GM12878 (cell line): ENCODE measurements at regions not wholly inside any gene's neighbourhood (a gene's known extent, or its start where the extent isn't known, plus 50 kb on each side); places are given as distances from the start of the nearest gene placed in this dataset.

Source experiments
- ATAC-seq: fragments of 200-7000 bp; cut with Tn5 transposase; 3 replicates; pipeline ENCODE4 v1.9.1; 2020; ENCODE audit warnings: mild to moderate bottlenecking, moderate library complexity
- BruUV-seq: library from RNA; stranded (reverse); fragments of 400-500 nt; replicated peaks from 2 replicates; lab custom pipeline; 2021; lab: Mats Ljungman, UMichigan
- CTCF ChIA-PET: fragments of 300-600 bp; sonication (Branson Sonifier 250); formaldehyde crosslinking; extraction: SDS; loops from one replicate; lab custom pipeline; 2021; ENCODE audit warnings: inconsistent platforms; lab: Yijun Ruan, JAX
- POLR2A ChIA-PET: fragments of 350-600 bp; formaldehyde crosslinking; extraction: SDS; loops from one replicate; lab custom pipeline; 2021; ENCODE audit warnings: inconsistent platforms; lab: Charles Lee
- RAD21 ChIA-PET: fragments of 300-600 bp; sonication (Branson Sonifier 250); formaldehyde crosslinking; loops from one replicate; lab custom pipeline; 2023; ENCODE audit warnings: antibody characterized with exemption; ENCODE audit not compliant: unreplicated experiment; lab: Charles Lee
- SMC1A ChIA-PET: fragments of 300-600 bp; sonication (Branson Sonifier 250); formaldehyde crosslinking; loops from one replicate; lab custom pipeline; 2023; ENCODE audit not compliant: unreplicated experiment, uncharacterized antibody; lab: Charles Lee
- DNase-seq: peaks from one replicate; pipeline ENCODE4 v3.0.0-alpha.2; 2011; ENCODE audit warnings: low read depth, low spot score
- FAIRE-seq: peaks from 3 replicates; lab custom pipeline; 2011; peaks lifted over from hg19 to GRCh38; lab: Jason Lieb, UNC
- H2AFZ ChIP-seq: 2 replicates; pipeline ENCODE4 v1.6.0; 2011; ENCODE audit warnings: low read depth, low read length, control low read depth; ENCODE audit not compliant: control insufficient read depth
- H3K27ac ChIP-seq: 2 replicates; pipeline ENCODE4 v1.5.1; 2011; ENCODE audit warnings: control low read depth; ENCODE audit not compliant: control insufficient read depth, insufficient read depth
- H3K27me3 ChIP-seq, 2 experiments: replicated peaks in 1 of 2; 2 replicates each; pipeline versions ENCODE4 v1.6.0 to v1.6.1; 2011; ENCODE audit warnings: low read length in 1 of 2; ENCODE audit not compliant: control insufficient read depth in 2 of 2, insufficient read depth in 2 of 2
- H3K36me3 ChIP-seq, 2 experiments: 2 replicates each; pipeline ENCODE4 v1.5.1; 2011; ENCODE audit warnings: low read length in 1 of 2; ENCODE audit not compliant: control insufficient read depth in 2 of 2, insufficient read depth in 2 of 2
- H3K4me1 ChIP-seq: 2 replicates; pipeline ENCODE4 v1.6.1; 2011; ENCODE audit warnings: mild to moderate bottlenecking, low read length, moderate library complexity, mixed read lengths; ENCODE audit not compliant: control insufficient read depth, insufficient read depth
- H3K4me2 ChIP-seq: 2 replicates; pipeline ENCODE4 v1.6.0; 2011; ENCODE audit warnings: control low read depth; ENCODE audit not compliant: control insufficient read depth, insufficient read depth
- H3K4me3 ChIP-seq: fragments of 200-600 bp; sonication (generic); 2 replicates; pipeline ENCODE4 v1.5.1; 2016
- H3K79me2 ChIP-seq: 2 replicates; pipeline ENCODE4 v1.6.0; 2011; ENCODE audit warnings: low read length; ENCODE audit not compliant: control insufficient read depth, insufficient read depth
- H3K9ac ChIP-seq: 2 replicates; pipeline ENCODE4 v1.8.0; 2011; ENCODE audit warnings: low read length, control low read depth, mixed read lengths; ENCODE audit not compliant: control insufficient read depth, insufficient read depth
- H3K9me3 ChIP-seq: replicated peaks from 3 replicates; pipeline ENCODE4 v1.5.1; 2011; ENCODE audit warnings: mild to moderate bottlenecking, low read length; ENCODE audit not compliant: control insufficient read depth, insufficient read depth
- H4K20me1 ChIP-seq: 2 replicates; pipeline ENCODE4 v1.6.0; 2011; ENCODE audit not compliant: control insufficient read depth, insufficient read depth
- ATF2 ChIP-seq: IDR thresholded peaks from 2 replicates; pipeline ENCODE4 v1.6.1; 2012; ENCODE audit warnings: low read length, inconsistent platforms
- CBFB ChIP-seq: IDR thresholded peaks from 2 replicates; pipeline ENCODE4 v1.6.1; 2016; ENCODE audit warnings: antibody characterized with exemption, low read depth
- IKZF1 ChIP-seq: fragments of 450-650 bp; conservative IDR thresholded peaks from 2 replicates; pipeline ENCODE4 v1.6.1; 2017; ENCODE audit warnings: antibody characterized with exemption, mild to moderate bottlenecking
- SP1 ChIP-seq: IDR thresholded peaks from one replicate; pipeline ENCODE4 v1.6.1; 2011; ENCODE audit warnings: low read depth, low read length
- TCF12 ChIP-seq: IDR thresholded peaks from 2 replicates; pipeline ENCODE4 v1.6.1; 2011; ENCODE audit warnings: low read depth, mild to moderate bottlenecking, low read length
- TCF3 ChIP-seq: IDR thresholded peaks from 2 replicates; pipeline ENCODE4 v1.6.1; 2012; ENCODE audit warnings: low read depth, mild to moderate bottlenecking, low read length, borderline replicate concordance; ENCODE audit not compliant: insufficient read depth
- ZNF207 ChIP-seq: fragments of 450-650 bp; IDR thresholded peaks from 2 replicates; pipeline ENCODE4 v1.6.1; 2014; ENCODE audit warnings: antibody characterized with exemption, mild to moderate bottlenecking, borderline replicate concordance
- WGBS: methylation state at CpG from one replicate; pipeline ENCODE4 v1.1.6; 2016; ENCODE audit warnings: low lambda C conversion rate; ENCODE audit not compliant: insufficient replicate concordance, insufficient coverage; ENCODE audit errors: missing lambda C conversion rate; 5-methylcytosine and 5-hydroxymethylcytosine counted together
- in situ Hi-C: fragments of 300-500 bp; cut with MboI; formaldehyde crosslinking; loops from 9 replicates; pipeline ENCODE4 v1.14.3; 2018; ENCODE audit warnings: mixed read lengths
- intact Hi-C: fragments of 100-400 bp; cut with micrococcal nuclease; formaldehyde crosslinking; loops from one replicate; pipeline ENCODE4 v1.14.2; 2022; ENCODE audit not compliant: unreplicated experiment
- TF ChIP-seq, protein P1 (sequence below): fragments of 450-650 bp; IDR thresholded peaks from 2 replicates; pipeline ENCODE4 v1.6.1; 2017; ENCODE audit warnings: mild to moderate bottlenecking, moderate library complexity
- TF ChIP-seq, protein P2 (sequence below): fragments of 450-650 bp; formaldehyde crosslinking; IDR thresholded peaks from 2 replicates; pipeline ENCODE4 v1.4.0; 2022; ENCODE audit warnings: mild to moderate bottlenecking, moderate library complexity
- TF ChIP-seq, protein P3 (sequence below): IDR thresholded peaks from 2 replicates; pipeline ENCODE4 v1.6.1; 2011; ENCODE audit warnings: borderline replicate concordance, low read depth, mild to moderate bottlenecking, moderate library complexity, mixed read lengths, low read length; ENCODE audit not compliant: insufficient read depth; ENCODE audit errors: extremely low read length

DNA sequence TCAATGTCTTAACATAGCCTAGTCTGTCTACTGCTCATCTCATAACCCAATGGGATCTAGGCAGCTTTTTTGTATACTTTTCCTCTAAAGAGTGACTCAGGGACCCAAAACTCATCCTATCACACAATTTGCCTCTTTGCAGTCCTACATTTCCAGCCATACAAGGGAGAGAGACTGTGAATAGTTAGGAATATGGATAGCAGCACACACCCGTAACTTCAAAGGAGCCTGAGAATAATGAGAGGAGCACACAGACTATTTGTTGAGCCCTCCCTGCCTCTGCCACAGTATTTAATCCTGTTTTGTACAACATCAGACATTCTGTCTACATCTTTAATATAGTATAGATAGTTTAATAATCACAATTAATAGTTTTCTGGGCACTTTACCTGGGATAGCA, 83.2 kb downstream of the AREG start (continued):
- TF ChIP-seq, protein P1, sequence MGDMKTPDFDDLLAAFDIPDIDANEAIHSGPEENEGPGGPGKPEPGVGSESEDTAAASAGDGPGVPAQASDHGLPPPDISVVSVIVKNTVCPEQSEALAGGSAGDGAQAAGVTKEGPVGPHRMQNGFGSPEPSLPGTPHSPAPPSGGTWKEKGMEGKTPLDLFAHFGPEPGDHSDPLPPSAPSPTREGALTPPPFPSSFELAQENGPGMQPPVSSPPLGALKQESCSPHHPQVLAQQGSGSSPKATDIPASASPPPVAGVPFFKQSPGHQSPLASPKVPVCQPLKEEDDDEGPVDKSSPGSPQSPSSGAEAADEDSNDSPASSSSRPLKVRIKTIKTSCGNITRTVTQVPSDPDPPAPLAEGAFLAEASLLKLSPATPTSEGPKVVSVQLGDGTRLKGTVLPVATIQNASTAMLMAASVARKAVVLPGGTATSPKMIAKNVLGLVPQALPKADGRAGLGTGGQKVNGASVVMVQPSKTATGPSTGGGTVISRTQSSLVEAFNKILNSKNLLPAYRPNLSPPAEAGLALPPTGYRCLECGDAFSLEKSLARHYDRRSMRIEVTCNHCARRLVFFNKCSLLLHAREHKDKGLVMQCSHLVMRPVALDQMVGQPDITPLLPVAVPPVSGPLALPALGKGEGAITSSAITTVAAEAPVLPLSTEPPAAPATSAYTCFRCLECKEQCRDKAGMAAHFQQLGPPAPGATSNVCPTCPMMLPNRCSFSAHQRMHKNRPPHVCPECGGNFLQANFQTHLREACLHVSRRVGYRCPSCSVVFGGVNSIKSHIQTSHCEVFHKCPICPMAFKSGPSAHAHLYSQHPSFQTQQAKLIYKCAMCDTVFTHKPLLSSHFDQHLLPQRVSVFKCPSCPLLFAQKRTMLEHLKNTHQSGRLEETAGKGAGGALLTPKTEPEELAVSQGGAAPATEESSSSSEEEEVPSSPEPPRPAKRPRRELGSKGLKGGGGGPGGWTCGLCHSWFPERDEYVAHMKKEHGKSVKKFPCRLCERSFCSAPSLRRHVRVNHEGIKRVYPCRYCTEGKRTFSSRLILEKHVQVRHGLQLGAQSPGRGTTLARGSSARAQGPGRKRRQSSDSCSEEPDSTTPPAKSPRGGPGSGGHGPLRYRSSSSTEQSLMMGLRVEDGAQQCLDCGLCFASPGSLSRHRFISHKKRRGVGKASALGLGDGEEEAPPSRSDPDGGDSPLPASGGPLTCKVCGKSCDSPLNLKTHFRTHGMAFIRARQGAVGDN = no peak
- TF ChIP-seq IKZF1 (no peak), CBFB (no peak)

DNA sequence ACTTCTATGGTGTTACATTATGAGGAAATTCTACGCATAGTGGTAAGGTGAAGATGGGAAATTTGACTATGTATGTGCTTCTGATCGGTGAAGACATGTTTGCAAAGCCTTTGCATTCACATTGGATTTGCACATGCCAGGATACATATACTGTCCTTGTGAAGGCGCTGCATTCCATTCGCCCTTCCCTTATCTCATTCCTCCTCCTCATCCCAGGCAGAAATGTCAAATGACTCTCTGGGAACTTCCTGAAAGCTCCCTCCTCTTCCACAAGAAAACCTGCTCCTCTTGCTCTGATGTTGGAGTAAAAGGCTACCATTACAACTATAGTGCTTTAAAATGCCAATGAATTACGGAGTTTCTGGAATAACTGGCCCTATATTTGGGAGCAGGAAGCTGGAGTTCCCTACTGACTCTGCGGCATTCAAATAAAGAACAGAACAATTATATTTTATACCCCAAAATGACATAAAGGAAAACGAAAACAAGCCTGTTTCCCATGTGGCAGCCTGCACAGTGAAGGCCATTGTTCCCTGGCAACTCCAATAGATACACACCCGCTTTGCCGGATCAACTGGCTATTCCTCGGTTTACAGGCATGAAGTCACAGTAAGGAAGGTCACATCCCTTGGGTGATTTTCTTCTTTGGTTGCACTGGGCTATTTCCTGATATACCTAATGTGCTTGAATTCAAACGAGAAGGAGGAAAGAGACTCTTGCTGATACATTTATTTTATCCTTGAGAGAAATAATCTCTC, 84.5 kb downstream of the AREG start:
- in situ Hi-C loops = loop anchor here (10.0 kb wide), 1 partner anchor 155 kb away; no protein-coding TSS in a partner anchor
- H3K4me2 ChIP-seq = no peak overlapping the region
- H3K27ac ChIP-seq = no peak overlapping the region
- ChIA-PET SMC1A (no interaction called here), RAD21 (interaction anchor here (1.0 kb wide), 1 partner anchor 151 kb away, joined by 3 read pairs; no protein-coding TSS in a partner anchor), CTCF (interaction anchor here (0.7 to 7.4 kb wide), 4 partner anchors 10 to 208 kb away, joined by 3 to 76 read pairs (median 5); no protein-coding TSS in a partner anchor), POLR2A (no interaction called here)
- no peak for DNase-seq
- H3K4me1 ChIP-seq = no peaks in the 10 kb centered on the region
- no peaks in the 10 kb centered on the region for H4K20me1 ChIP-seq
- H3K9ac ChIP-seq = no peak overlapping the region
- 35% methylated on average over 11 of the region's 11 CpGs for WGBS
- no peak for ATAC-seq
- H3K79me2 ChIP-seq = no peaks in the 10 kb centered on the region
- no peaks in the 10 kb centered on the region for H3K27me3 ChIP-seq
- no peak overlapping the region for H3K4me3 ChIP-seq
- BruUV-seq = no TSS peak
- no peaks in the 10 kb centered on the region for H3K9me3 ChIP-seq
- intact Hi-C loops = no loop called here
- no peak for FAIRE-seq
- H3K36me3 ChIP-seq = no peaks in the 10 kb centered on the region
- no peak overlapping the region for H2AFZ ChIP-seq
- TF ChIP-seq, protein P2, sequence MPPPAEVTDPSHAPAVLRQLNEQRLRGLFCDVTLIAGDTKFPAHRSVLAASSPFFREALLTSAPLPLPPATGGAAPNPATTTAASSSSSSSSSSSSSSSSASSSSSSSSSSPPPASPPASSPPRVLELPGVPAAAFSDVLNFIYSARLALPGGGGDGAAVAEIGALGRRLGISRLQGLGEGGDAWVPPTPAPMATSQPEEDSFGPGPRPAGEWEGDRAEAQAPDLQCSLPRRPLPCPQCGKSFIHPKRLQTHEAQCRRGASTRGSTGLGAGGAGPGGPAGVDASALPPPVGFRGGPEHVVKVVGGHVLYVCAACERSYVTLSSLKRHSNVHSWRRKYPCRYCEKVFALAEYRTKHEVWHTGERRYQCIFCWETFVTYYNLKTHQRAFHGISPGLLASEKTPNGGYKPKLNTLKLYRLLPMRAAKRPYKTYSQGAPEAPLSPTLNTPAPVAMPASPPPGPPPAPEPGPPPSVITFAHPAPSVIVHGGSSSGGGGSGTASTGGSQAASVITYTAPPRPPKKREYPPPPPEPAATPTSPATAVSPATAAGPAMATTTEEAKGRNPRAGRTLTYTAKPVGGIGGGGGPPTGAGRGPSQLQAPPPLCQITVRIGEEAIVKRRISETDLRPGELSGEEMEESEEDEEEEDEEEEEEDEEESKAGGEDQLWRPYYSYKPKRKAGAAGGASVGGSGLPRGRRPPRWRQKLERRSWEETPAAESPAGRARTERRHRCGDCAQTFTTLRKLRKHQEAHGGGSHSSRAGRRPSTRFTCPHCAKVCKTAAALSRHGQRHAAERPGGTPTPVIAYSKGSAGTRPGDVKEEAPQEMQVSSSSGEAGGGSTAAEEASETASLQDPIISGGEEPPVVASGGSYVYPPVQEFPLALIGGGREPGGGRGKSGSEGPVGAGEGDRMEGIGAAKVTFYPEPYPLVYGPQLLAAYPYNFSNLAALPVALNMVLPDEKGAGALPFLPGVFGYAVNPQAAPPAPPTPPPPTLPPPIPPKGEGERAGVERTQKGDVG (CRISPR knock-in tag) = no peak
- TF ChIP-seq, protein P3, sequence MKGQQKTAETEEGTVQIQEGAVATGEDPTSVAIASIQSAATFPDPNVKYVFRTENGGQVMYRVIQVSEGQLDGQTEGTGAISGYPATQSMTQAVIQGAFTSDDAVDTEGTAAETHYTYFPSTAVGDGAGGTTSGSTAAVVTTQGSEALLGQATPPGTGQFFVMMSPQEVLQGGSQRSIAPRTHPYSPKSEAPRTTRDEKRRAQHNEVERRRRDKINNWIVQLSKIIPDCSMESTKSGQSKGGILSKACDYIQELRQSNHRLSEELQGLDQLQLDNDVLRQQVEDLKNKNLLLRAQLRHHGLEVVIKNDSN = no peak
- TF ChIP-seq SP1 (no peak), ATF2 (no peak), TCF12 (no peak), ZNF207 (no peak), TCF3 (no peak), IKZF1 (no peak)
